DND-41 (cell line): ENCODE measurements at regions not wholly inside any gene's neighbourhood (a gene's known extent, or its start where the extent isn't known, plus 50 kb on each side); places are given as distances from the start of the nearest gene placed in this dataset.
"Not testable (repeated sequence)": the region's sequence is repeated elsewhere in the genome, so short reads cannot be mapped to it uniquely, and the experiment has no call there.

Source experiments
- CTCF ChIP-seq: IDR thresholded peaks from 2 replicates; pipeline ENCODE4 v1.5.1; 2012; ENCODE audit warnings: borderline replicate concordance, low read length, moderate library complexity, mild to moderate bottlenecking; ENCODE audit not compliant: poor library complexity, severe bottlenecking; ENCODE audit errors: extremely low read depth
- EZH2 ChIP-seq: IDR thresholded peaks from 3 replicates; pipeline ENCODE4 v1.6.1; 2012; ENCODE audit warnings: borderline replicate concordance, low read depth, mild to moderate bottlenecking, moderate library complexity, low read length, inconsistent platforms; ENCODE audit not compliant: severe bottlenecking

- not testable (repeated sequence) for TF ChIP-seq CTCF, EZH2
Observed at GRCh38 chr2:110028411-110028810, 87.2 kb downstream of the MALL start.
